ENCODE measurements at regions not wholly inside any gene's neighbourhood (a gene's known extent, or its start where the extent isn't known, plus 50 kb on each side); places are given as distances from the start of the nearest gene placed in this dataset.
"Not testable (repeated sequence)": the region's sequence is repeated elsewhere in the genome, so short reads cannot be mapped to it uniquely, and the experiment has no call there.

DNA sequence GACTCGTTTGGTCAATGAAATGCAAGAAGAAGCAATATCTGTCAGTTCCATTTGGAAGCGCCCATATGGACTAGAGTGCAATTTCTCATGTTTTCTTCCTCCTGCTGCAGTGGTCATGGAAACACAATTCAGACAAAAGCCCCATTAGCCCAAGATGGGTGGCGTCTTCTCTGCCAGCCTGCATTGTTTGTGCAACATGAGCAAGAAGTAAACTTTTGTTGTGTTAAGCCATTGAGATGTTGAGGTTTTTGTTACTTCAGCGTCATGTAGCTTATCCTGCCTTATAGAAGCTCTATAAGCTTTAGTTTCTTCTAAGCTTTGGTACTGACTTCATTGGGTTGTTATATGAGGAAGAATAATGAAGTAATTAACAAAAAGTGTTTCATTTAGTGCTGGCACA, 137.4 kb downstream of the NPIPB5 start:
- no peaks in the 10 kb centered on the region for H3K9me3 ChIP-seq
- no peaks in the 10 kb centered on the region for H3K4me1 ChIP-seq
- no peaks in the 10 kb centered on the region for H3K36me3 ChIP-seq
- H3K27ac ChIP-seq = no peak overlapping the region
- DNase-seq (ENCODE audit: low spot score in 2 of 2) = no peak
- no peak overlapping the region for H3K4me3 ChIP-seq
- intact Hi-C loops (cut with DNase I; ENCODE audit: low total_unique reads) = no loop called here
- TF ChIP-seq, protein P1, sequence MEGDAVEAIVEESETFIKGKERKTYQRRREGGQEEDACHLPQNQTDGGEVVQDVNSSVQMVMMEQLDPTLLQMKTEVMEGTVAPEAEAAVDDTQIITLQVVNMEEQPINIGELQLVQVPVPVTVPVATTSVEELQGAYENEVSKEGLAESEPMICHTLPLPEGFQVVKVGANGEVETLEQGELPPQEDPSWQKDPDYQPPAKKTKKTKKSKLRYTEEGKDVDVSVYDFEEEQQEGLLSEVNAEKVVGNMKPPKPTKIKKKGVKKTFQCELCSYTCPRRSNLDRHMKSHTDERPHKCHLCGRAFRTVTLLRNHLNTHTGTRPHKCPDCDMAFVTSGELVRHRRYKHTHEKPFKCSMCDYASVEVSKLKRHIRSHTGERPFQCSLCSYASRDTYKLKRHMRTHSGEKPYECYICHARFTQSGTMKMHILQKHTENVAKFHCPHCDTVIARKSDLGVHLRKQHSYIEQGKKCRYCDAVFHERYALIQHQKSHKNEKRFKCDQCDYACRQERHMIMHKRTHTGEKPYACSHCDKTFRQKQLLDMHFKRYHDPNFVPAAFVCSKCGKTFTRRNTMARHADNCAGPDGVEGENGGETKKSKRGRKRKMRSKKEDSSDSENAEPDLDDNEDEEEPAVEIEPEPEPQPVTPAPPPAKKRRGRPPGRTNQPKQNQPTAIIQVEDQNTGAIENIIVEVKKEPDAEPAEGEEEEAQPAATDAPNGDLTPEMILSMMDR (IDR thresholded peaks at IDR 0.05) = no peak
- H3K27me3 ChIP-seq = no peaks in the 10 kb centered on the region

DNA sequence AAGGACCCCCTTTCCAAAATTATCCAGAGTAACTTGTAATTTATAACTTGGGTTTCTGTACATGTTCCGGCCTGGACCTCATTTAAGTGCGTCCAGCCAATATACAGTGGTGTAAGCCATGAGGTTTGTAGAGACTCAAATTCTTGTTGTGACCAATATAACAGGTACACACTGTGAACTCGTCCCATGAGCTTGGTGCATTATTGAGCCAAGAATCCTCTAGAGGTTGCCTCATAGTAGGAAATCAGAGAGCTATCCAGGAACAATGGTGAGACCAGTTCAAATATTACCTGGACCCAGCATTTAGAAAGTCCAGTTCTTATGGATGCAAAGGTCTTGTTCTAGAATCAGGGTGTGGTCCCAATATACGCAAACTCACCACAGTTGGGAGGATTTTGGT, 138.2 kb downstream of the NPIPB5 start:
- intact Hi-C loops (cut with DNase I; ENCODE audit: low total_unique reads) = no loop called here
- no peaks in the 10 kb centered on the region for H3K27me3 ChIP-seq

DNA sequence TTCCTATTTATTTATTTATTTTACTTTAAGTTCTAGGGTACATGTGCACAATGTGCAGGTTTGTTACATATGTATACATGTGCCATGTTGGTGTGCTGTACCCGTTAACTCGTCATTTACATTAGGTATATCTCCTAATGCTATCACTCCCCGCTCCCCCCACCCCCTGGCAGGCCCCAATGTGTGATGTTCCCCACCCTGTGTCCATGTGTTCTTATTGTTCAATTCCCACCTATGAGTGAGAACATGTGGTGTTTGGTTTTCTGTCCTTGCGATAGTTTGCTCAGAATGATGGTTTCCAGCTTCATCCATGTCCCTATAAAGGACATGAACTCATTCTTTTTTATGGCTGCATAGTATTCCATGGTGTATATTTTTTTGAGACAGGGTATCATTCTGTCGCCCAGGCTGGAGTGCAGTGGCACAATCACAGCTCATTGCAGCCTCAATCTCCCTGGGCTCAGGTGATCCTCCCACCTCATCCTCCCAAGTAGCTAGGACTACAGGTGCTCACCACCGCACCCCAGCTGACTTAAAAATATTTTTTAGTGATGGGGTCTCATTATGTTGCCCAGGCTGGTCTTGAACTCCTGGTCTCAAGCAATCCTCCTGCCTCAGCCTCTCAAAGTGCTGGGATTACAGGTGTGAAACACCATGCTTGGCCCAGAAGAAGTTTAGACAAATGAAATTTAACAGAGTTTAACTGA, 140.6 kb downstream of the NPIPB5 start:
- intact Hi-C loops (cut with DNase I; ENCODE audit: low total_unique reads) = loop anchor here (10.0 kb wide), 1 partner anchor 306 kb away; no protein-coding TSS in a partner anchor
- DNase-seq (ENCODE audit: low spot score in 2 of 2); H3K27ac ChIP-seq: not testable (repeated sequence)

More for the DNA sequence above, 138.2 kb downstream of the NPIPB5 start:
- no peak for DNase-seq (ENCODE audit: low spot score in 2 of 2)
- no peak for TF ChIP-seq POLR2AphosphoS5 (IDR thresholded peaks at IDR 0.05)
- TF ChIP-seq, protein P1 (IDR thresholded peaks at IDR 0.05) = no peak
- H3K36me3 ChIP-seq = no peaks in the 10 kb centered on the region
- H3K4me3 ChIP-seq = no peak overlapping the region
- H3K27ac ChIP-seq = no peak overlapping the region
- H3K4me1 ChIP-seq = no peaks in the 10 kb centered on the region
- no peaks in the 10 kb centered on the region for H3K9me3 ChIP-seq

DNA sequence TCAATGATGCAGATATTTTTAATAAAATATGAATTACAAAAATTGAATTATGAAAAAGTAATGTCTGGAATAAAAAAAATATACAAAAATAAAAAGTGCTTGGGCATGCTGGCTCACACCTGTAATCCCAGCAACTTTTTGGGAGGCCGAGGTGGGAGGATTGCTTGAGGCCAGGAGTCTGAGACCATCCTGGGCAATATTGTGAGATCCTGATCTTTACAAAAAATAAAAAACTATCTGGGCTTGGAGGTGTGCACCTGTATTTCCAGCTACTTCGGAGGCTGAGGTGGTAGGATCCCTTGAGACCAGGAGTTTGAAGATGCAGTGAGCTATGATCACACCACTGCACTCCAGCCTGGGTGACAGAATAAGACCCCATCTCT, 141.8 kb downstream of the NPIPB5 start:
- intact Hi-C loops (cut with DNase I; ENCODE audit: low total_unique reads) = loop anchor here (10.0 kb wide), 1 partner anchor 308 kb away; no protein-coding TSS in a partner anchor
- Histone ChIP-seq H3K9me3 (no peaks in the 10 kb centered on the region), H3K27ac (no peak overlapping the region), H3K27me3 (no peaks in the 10 kb centered on the region), H3K36me3 (no peaks in the 10 kb centered on the region), H3K4me1 (no peaks in the 10 kb centered on the region), H3K4me3 (no peak overlapping the region)
- no peak for TF ChIP-seq POLR2AphosphoS5 (IDR thresholded peaks at IDR 0.05)
- TF ChIP-seq, protein P1 (IDR thresholded peaks at IDR 0.05) = no peak
- TF ChIP-seq POLR2A (IDR thresholded peaks at IDR 0.05) = no peak
- no peak for DNase-seq (ENCODE audit: low spot score in 2 of 2)

More for the DNA sequence above, 140.6 kb downstream of the NPIPB5 start:
- H3K27me3 ChIP-seq, H3K4me3 ChIP-seq, H3K36me3 ChIP-seq, H3K4me1 ChIP-seq, H3K9me3 ChIP-seq: not testable (repeated sequence)

DNA sequence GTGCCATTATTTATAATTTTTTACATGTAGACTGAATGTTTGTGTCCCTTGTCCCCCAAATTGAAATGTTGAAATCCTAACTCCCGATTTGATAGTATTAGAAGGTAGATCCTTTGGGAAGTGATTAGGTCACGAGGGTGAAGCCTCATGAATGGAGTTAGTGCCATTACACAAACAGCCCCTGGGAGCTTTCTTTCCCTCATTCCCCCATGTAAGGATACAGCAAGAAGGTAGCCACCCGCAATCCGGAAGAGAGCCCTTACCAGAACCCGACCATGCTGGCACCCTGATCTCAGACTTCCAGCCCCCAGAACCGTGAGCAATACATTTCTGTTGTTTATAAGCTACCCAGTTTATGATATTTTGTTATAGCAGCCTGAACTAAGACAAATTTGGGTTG, 143.2 kb downstream of the NPIPB5 start:
- H3K4me3 ChIP-seq = no peak overlapping the region
- H3K27ac ChIP-seq = no peak overlapping the region
- no peaks in the 10 kb centered on the region for H3K27me3 ChIP-seq
- intact Hi-C loops (cut with DNase I; ENCODE audit: low total_unique reads) = loop anchor here (10.0 kb wide), 1 partner anchor 309 kb away; no protein-coding TSS in a partner anchor
- no peaks in the 10 kb centered on the region for H3K4me1 ChIP-seq
- no peak for DNase-seq (ENCODE audit: low spot score in 2 of 2)
- TF ChIP-seq POLR2A (IDR thresholded peaks at IDR 0.05) = no peak
- TF ChIP-seq, protein P1 (IDR thresholded peaks at IDR 0.05) = no peak
- TF ChIP-seq POLR2AphosphoS5 (IDR thresholded peaks at IDR 0.05) = no peak
- no peaks in the 10 kb centered on the region for H3K36me3 ChIP-seq
- H3K9me3 ChIP-seq = no peaks in the 10 kb centered on the region

DNA sequence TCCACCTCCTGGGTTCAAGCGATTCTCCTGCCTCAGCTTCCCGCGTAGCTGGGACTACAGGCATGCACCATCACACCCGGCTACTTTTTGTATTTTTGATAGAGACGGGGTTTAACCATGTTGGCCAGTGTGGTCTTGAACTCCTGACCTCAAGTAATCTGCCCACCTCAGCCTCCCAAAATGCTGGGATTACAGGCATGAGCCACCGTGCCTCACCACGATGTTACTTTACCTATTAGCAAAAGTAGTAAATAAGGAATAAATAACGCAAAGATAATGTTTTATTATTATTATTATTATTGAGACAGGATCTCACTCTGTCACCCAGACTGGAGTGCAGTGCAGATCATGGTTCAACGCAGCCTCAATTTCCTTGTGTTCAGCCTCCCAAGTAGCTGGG, 145.9 kb downstream of the NPIPB5 start:
- not testable (repeated sequence) for H3K27ac ChIP-seq
- intact Hi-C loops (cut with DNase I; ENCODE audit: low total_unique reads) = loop anchor here (10.0 kb wide), 1 partner anchor 312 kb away; no protein-coding TSS in a partner anchor

More for the DNA sequence above, 145.9 kb downstream of the NPIPB5 start:
- H3K4me3 ChIP-seq; H3K27me3 ChIP-seq; H3K9me3 ChIP-seq; H3K4me1 ChIP-seq; DNase-seq (ENCODE audit: low spot score in 2 of 2); H3K36me3 ChIP-seq: not testable (repeated sequence)
